Peyer's patch (tissue), 4 donors: ENCODE measurements at regions not wholly inside any gene's neighbourhood (a gene's known extent, or its start where the extent isn't known, plus 50 kb on each side); places are given as distances from the start of the nearest gene placed in this dataset.

ENCODE experiments used
- POLR2A ChIP-seq, 2 donors: fragments of 450-650 bp; IDR thresholded peaks; one replicate each; pipeline ENCODE4 v1.5.1; 2017; ENCODE audit warnings: antibody characterized with exemption in 2 of 2, mild to moderate bottlenecking in 2 of 2, moderate library complexity in 2 of 2
- TF ChIP-seq, protein P1 (sequence below), 6 experiments: fragments of 450-650 bp in 4 of 6; fragments of 200-600 bp in 2 of 6; sonication (generic) in 1 of 6; IDR thresholded peaks; one replicate each; pipeline ENCODE4 v1.5.1; 2017 to 2019; ENCODE audit warnings: antibody characterized with exemption in 6 of 6, mild to moderate bottlenecking in 3 of 6, moderate library complexity in 1 of 6

DNA sequence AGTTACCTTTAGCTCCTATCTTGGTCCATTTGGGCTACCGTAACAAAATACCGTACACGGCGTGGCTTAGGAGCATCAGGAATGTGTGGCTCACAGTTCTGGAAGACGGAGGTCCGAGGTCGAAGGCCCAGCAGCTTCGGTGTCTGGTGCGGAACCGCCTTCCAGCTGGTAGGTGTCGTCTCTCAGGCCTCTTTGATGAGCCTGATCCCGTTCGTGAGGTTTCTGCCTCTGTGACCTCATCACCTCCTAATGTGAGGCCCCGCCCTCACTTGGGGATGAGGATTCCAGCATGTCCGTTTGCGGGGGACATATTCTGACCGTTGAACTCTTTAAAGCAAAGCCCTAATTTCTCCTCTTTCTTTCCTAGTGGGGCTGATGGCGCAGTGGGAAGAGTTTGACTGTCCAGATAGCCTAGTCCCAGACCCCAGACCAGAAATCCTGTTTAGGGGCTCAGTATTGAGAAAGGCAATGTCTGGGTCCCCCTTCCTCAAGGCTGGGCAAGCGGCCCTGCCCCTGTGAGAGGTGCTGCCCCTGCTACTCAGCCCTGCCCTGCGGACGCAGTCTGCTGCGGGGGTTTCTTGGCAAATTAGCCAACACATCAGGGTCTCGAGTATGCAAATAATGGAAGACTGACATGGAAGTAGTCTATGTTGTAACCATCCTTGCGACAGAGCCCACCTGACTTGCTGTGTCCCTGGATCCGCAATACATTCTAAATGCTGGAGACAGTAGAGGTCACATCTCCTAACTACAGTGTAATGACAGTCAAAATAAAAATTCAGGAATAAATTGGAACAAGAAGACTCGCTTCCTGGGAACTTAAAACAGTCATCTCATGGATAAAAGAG is 128.0 kb downstream of the ASB1 start:
- TF ChIP-seq, protein P1, sequence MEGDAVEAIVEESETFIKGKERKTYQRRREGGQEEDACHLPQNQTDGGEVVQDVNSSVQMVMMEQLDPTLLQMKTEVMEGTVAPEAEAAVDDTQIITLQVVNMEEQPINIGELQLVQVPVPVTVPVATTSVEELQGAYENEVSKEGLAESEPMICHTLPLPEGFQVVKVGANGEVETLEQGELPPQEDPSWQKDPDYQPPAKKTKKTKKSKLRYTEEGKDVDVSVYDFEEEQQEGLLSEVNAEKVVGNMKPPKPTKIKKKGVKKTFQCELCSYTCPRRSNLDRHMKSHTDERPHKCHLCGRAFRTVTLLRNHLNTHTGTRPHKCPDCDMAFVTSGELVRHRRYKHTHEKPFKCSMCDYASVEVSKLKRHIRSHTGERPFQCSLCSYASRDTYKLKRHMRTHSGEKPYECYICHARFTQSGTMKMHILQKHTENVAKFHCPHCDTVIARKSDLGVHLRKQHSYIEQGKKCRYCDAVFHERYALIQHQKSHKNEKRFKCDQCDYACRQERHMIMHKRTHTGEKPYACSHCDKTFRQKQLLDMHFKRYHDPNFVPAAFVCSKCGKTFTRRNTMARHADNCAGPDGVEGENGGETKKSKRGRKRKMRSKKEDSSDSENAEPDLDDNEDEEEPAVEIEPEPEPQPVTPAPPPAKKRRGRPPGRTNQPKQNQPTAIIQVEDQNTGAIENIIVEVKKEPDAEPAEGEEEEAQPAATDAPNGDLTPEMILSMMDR (IDR thresholded peaks at IDR 0.05) = no peak
- no peak for TF ChIP-seq POLR2A (IDR thresholded peaks at IDR 0.05)
